Glutamatergic neuron (in vitro differentiated cells): ENCODE measurements at regions not wholly inside any gene's neighbourhood (a gene's known extent, or its start where the extent isn't known, plus 50 kb on each side); places are given as distances from the start of the nearest gene placed in this dataset.

ENCODE experiments used
- DNase-seq: peaks from one replicate; pipeline ENCODE4 v3.0.0; 2022
- H3K27ac Mint-ChIP-seq: one replicate; pipeline ENCODE4 v1.8.0; 2020; ENCODE audit warnings: mild to moderate bottlenecking, mixed read lengths, inconsistent platforms; ENCODE audit not compliant: unreplicated experiment
- H3K27me3 Mint-ChIP-seq: one replicate; pipeline ENCODE4 v1.8.0; 2020; ENCODE audit warnings: mild to moderate bottlenecking, moderate library complexity, mixed read lengths, inconsistent platforms; ENCODE audit not compliant: unreplicated experiment
- H3K36me3 Mint-ChIP-seq: one replicate; pipeline ENCODE4 v1.8.0; 2020; ENCODE audit warnings: mild to moderate bottlenecking, mixed read lengths, inconsistent platforms; ENCODE audit not compliant: unreplicated experiment
- H3K4me1 Mint-ChIP-seq: one replicate; pipeline ENCODE4 v1.8.0; 2020; ENCODE audit warnings: mild to moderate bottlenecking, low read depth, mixed read lengths, inconsistent platforms; ENCODE audit not compliant: unreplicated experiment
- H3K4me3 Mint-ChIP-seq: one replicate; pipeline ENCODE4 v1.8.0; 2020; ENCODE audit warnings: mild to moderate bottlenecking, mixed read lengths, inconsistent platforms; ENCODE audit not compliant: unreplicated experiment
- H3K9me3 Mint-ChIP-seq: one replicate; pipeline ENCODE4 v1.8.0; 2020; ENCODE audit warnings: mild to moderate bottlenecking, moderate library complexity, mixed read lengths, inconsistent platforms; ENCODE audit not compliant: unreplicated experiment
- TF ChIP-seq, protein P1 (sequence below): fragments of 200-600 bp; sonication (generic); IDR thresholded peaks from one replicate; pipeline ENCODE4 v1.5.0; 2021; ENCODE audit not compliant: partially characterized antibody, unreplicated experiment

DNA sequence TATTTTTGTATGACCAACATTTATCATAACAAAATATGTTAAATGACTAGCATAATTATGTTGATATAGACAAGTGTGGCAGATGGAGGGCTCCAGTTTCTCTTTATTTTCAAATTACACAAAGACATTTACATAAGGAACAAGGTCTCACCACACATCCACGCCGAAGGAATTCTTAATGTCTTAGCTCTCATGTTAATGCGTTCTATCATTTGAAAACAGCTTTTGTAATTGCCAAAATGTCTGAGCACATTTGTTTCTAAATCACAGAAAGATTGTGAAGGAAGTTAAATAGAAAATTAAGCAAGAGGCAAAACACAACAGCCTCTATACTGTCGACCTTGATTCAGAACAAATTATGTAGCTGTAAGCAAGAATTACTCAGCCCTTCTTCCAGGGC lies 223.0 kb upstream of the NR5A2 start:
- no peak overlapping the region for H3K4me3 Mint-ChIP-seq
- H3K9me3 Mint-ChIP-seq = no peaks in the 10 kb centered on the region
- DNase-seq = no peak
- no peaks in the 10 kb centered on the region for H3K36me3 Mint-ChIP-seq
- peaks cover 9% of the 10 kb centered on the region for H3K4me1 Mint-ChIP-seq
- TF ChIP-seq, protein P1, sequence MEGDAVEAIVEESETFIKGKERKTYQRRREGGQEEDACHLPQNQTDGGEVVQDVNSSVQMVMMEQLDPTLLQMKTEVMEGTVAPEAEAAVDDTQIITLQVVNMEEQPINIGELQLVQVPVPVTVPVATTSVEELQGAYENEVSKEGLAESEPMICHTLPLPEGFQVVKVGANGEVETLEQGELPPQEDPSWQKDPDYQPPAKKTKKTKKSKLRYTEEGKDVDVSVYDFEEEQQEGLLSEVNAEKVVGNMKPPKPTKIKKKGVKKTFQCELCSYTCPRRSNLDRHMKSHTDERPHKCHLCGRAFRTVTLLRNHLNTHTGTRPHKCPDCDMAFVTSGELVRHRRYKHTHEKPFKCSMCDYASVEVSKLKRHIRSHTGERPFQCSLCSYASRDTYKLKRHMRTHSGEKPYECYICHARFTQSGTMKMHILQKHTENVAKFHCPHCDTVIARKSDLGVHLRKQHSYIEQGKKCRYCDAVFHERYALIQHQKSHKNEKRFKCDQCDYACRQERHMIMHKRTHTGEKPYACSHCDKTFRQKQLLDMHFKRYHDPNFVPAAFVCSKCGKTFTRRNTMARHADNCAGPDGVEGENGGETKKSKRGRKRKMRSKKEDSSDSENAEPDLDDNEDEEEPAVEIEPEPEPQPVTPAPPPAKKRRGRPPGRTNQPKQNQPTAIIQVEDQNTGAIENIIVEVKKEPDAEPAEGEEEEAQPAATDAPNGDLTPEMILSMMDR = no peak
- no peaks in the 10 kb centered on the region for H3K27me3 Mint-ChIP-seq
- H3K27ac Mint-ChIP-seq = no peak overlapping the region

DNA sequence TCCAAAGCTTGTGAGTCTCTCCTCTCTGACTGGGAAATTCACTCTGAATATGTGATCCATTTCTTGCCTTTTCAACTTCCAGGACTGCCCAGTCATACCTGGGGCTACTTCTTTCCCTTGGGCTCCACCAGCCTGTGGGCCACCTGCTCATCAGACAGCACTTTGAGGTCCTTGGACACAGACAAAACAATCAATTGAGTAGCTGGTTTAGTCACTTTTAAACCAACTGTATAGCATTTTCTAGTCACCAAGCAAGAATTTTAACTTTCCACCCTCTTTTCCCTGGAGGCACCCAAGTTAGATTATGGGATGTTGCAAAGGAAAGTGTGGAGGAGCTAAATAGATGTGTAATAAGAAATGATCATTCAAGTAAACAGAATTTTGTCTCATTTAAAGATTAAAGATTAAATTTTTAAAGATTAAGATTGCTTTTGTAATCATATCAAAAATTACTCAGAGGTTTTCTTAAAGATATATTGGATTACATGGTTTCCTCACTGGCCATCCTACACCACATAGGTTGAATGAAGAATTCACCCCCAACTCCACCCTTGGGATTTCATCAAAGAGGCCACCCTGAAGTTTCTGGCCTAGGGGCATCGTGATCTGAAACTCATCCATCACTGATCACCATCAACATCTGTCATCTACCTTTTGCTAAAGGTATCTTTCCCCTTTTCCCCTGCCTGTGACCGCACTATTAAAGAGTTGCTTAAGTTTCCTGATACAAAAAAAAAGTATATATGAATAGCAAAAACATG lies 219.2 kb upstream of the NR5A2 start:
- H3K27me3 Mint-ChIP-seq = no peaks in the 10 kb centered on the region
- no peaks in the 10 kb centered on the region for H3K36me3 Mint-ChIP-seq
- DNase-seq = no peak
- TF ChIP-seq, protein P1 = no peak
- peaks cover 7% of the 10 kb centered on the region for H3K4me1 Mint-ChIP-seq
- no peaks in the 10 kb centered on the region for H3K9me3 Mint-ChIP-seq
- H3K4me3 Mint-ChIP-seq = no peak overlapping the region
- no peak overlapping the region for H3K27ac Mint-ChIP-seq

DNA sequence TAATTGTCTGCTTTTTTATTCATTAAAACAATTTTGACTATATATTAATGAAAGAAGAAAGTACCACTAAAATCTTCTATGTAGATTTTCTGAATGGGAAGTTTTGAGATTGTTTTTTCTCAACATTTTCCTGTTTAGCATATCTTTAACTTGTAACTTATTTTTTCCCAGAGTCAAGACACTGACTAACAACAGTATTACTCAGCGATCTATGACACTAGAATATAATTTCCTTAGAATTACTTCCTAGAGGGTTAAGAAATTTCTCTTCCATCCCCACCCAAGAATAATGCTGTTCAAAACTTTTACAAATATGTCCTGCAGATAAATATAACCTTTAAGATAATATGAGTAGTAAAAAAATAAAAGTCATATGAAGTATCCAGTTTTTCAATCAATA lies 218.2 kb upstream of the NR5A2 start:
- Mint-ChIP-seq H3K27ac (no peak overlapping the region), H3K4me3 (no peak overlapping the region), H3K27me3 (no peaks in the 10 kb centered on the region), H3K4me1 (peaks cover 5% of the 10 kb centered on the region), H3K9me3 (no peaks in the 10 kb centered on the region), H3K36me3 (no peaks in the 10 kb centered on the region)
- TF ChIP-seq, protein P1 = no peak
- no peak for DNase-seq

DNA sequence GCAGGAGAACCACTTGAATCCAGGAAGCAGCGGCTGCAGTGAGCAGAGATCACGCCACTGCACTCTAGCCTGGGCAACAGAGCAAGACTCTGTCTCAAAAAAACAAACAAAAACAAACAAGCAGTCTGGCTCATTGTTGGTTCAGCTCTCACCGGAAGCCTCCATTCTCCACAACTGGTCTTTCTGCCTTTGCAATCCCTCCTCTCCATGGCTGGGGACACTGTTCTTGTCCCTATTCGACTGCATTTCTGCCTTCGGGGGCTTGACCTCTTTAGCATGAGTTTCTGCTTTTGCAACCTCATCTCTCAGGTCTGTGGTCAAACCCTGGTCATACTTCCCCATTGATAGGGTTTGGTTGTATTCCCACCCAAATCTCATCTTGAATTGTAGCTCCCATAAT lies 216.3 kb upstream of the NR5A2 start:
- H3K27me3 Mint-ChIP-seq = no peaks in the 10 kb centered on the region
- TF ChIP-seq, protein P1 = no peak
- no peak overlapping the region for H3K4me3 Mint-ChIP-seq
- DNase-seq = no peak
- no peak overlapping the region for H3K27ac Mint-ChIP-seq
- H3K9me3 Mint-ChIP-seq = no peaks in the 10 kb centered on the region
- H3K36me3 Mint-ChIP-seq = no peaks in the 10 kb centered on the region
- peaks cover 2% of the 10 kb centered on the region for H3K4me1 Mint-ChIP-seq

DNA sequence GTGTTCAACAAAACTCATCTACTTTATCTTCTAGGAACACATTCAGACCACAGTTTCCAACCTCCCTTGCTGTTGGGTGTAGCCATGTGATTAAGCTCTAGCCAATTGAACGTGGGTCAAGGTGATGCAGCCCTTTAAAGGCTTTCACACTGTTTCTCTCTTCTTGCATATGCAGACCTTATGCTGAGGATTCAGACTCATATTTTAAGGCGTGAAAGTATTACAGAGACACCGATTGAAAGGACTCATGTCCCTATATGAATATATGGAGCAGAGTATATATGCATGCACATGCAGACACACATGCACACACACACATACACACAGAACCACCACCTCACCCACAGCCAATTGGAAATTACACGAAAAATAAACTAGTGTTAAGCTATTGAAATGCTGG lies 214.3 kb upstream of the NR5A2 start:
- no peaks in the 10 kb centered on the region for H3K27me3 Mint-ChIP-seq
- H3K9me3 Mint-ChIP-seq = no peaks in the 10 kb centered on the region
- no peaks in the 10 kb centered on the region for H3K36me3 Mint-ChIP-seq
- TF ChIP-seq, protein P1 = no peak
- no peak overlapping the region for H3K4me3 Mint-ChIP-seq
- H3K4me1 Mint-ChIP-seq = peaks cover 2% of the 10 kb centered on the region
- no peak for DNase-seq
- H3K27ac Mint-ChIP-seq = no peak overlapping the region
